GM12878 (cell line): ENCODE measurements at regions not wholly inside any gene's neighbourhood (a gene's known extent, or its start where the extent isn't known, plus 50 kb on each side); places are given as distances from the start of the nearest gene placed in this dataset.
A peak's percentile ranks its signal among the peaks of the same experiment; 100 is the strongest.

Experiments used
- ATAC-seq: fragments of 200-7000 bp; cut with Tn5 transposase; 3 replicates; pipeline ENCODE4 v1.9.1; 2020; ENCODE audit warnings: mild to moderate bottlenecking, moderate library complexity
- BruUV-seq: library from RNA; stranded (reverse); fragments of 400-500 nt; replicated peaks from 2 replicates; lab custom pipeline; 2021; lab: Mats Ljungman, UMichigan
- CTCF ChIA-PET: fragments of 300-600 bp; sonication (Branson Sonifier 250); formaldehyde crosslinking; extraction: SDS; loops from one replicate; lab custom pipeline; 2021; ENCODE audit warnings: inconsistent platforms; lab: Yijun Ruan, JAX
- POLR2A ChIA-PET: fragments of 350-600 bp; formaldehyde crosslinking; extraction: SDS; loops from one replicate; lab custom pipeline; 2021; ENCODE audit warnings: inconsistent platforms; lab: Charles Lee
- RAD21 ChIA-PET: fragments of 300-600 bp; sonication (Branson Sonifier 250); formaldehyde crosslinking; loops from one replicate; lab custom pipeline; 2023; ENCODE audit warnings: antibody characterized with exemption; ENCODE audit not compliant: unreplicated experiment; lab: Charles Lee
- SMC1A ChIA-PET: fragments of 300-600 bp; sonication (Branson Sonifier 250); formaldehyde crosslinking; loops from one replicate; lab custom pipeline; 2023; ENCODE audit not compliant: unreplicated experiment, uncharacterized antibody; lab: Charles Lee
- DNase-seq: peaks from one replicate; pipeline ENCODE4 v3.0.0-alpha.2; 2011; ENCODE audit warnings: low read depth, low spot score
- FAIRE-seq: peaks from 3 replicates; lab custom pipeline; 2011; peaks lifted over from hg19 to GRCh38; lab: Jason Lieb, UNC
- H2AFZ ChIP-seq: 2 replicates; pipeline ENCODE4 v1.6.0; 2011; ENCODE audit warnings: low read depth, low read length, control low read depth; ENCODE audit not compliant: control insufficient read depth
- H3K27ac ChIP-seq: 2 replicates; pipeline ENCODE4 v1.5.1; 2011; ENCODE audit warnings: control low read depth; ENCODE audit not compliant: control insufficient read depth, insufficient read depth
- H3K27me3 ChIP-seq, 2 experiments: replicated peaks in 1 of 2; 2 replicates each; pipeline versions ENCODE4 v1.6.0 to v1.6.1; 2011; ENCODE audit warnings: low read length in 1 of 2; ENCODE audit not compliant: control insufficient read depth in 2 of 2, insufficient read depth in 2 of 2
- H3K36me3 ChIP-seq, 2 experiments: 2 replicates each; pipeline ENCODE4 v1.5.1; 2011; ENCODE audit warnings: low read length in 1 of 2; ENCODE audit not compliant: control insufficient read depth in 2 of 2, insufficient read depth in 2 of 2
- H3K4me1 ChIP-seq: 2 replicates; pipeline ENCODE4 v1.6.1; 2011; ENCODE audit warnings: mild to moderate bottlenecking, low read length, moderate library complexity, mixed read lengths; ENCODE audit not compliant: control insufficient read depth, insufficient read depth
- H3K4me2 ChIP-seq: 2 replicates; pipeline ENCODE4 v1.6.0; 2011; ENCODE audit warnings: control low read depth; ENCODE audit not compliant: control insufficient read depth, insufficient read depth
- H3K4me3 ChIP-seq: fragments of 200-600 bp; sonication (generic); 2 replicates; pipeline ENCODE4 v1.5.1; 2016
- H3K79me2 ChIP-seq: 2 replicates; pipeline ENCODE4 v1.6.0; 2011; ENCODE audit warnings: low read length; ENCODE audit not compliant: control insufficient read depth, insufficient read depth
- H3K9ac ChIP-seq: 2 replicates; pipeline ENCODE4 v1.8.0; 2011; ENCODE audit warnings: low read length, control low read depth, mixed read lengths; ENCODE audit not compliant: control insufficient read depth, insufficient read depth
- H3K9me3 ChIP-seq: replicated peaks from 3 replicates; pipeline ENCODE4 v1.5.1; 2011; ENCODE audit warnings: mild to moderate bottlenecking, low read length; ENCODE audit not compliant: control insufficient read depth, insufficient read depth
- H4K20me1 ChIP-seq: 2 replicates; pipeline ENCODE4 v1.6.0; 2011; ENCODE audit not compliant: control insufficient read depth, insufficient read depth
- ESRRA ChIP-seq: IDR thresholded peaks from 2 replicates; pipeline ENCODE4 v1.6.1; 2012; ENCODE audit warnings: mild to moderate bottlenecking, low read length, improper control_type of control experiment
- ETV6 ChIP-seq, 2 experiments: fragments of 450-650 bp in 1 of 2; IDR thresholded peaks in 1 of 2; conservative IDR thresholded peaks in 1 of 2; 2 replicates each; pipeline ENCODE4 v1.6.1; 2014; ENCODE audit warnings: antibody characterized with exemption in 1 of 2, borderline replicate concordance in 1 of 2, low read depth in 1 of 2, mild to moderate bottlenecking in 1 of 2, moderate library complexity in 1 of 2
- JUNB ChIP-seq: IDR thresholded peaks from 2 replicates; pipeline ENCODE4 v1.6.1; 2016; ENCODE audit warnings: antibody characterized with exemption, mild to moderate bottlenecking
- NBN ChIP-seq: fragments of 450-650 bp; IDR thresholded peaks from 2 replicates; pipeline ENCODE4 v1.6.1; 2016
- SPI1 ChIP-seq: IDR thresholded peaks from 2 replicates; pipeline ENCODE4 v1.6.1; 2011; ENCODE audit warnings: low read depth, mild to moderate bottlenecking, low read length, moderate library complexity, borderline replicate concordance; ENCODE audit not compliant: insufficient read depth
- TAF1 ChIP-seq: IDR thresholded peaks from 2 replicates; pipeline ENCODE4 v1.6.1; 2011; ENCODE audit warnings: mild to moderate bottlenecking, low read depth, low read length, borderline replicate concordance
- ZBTB4 ChIP-seq: fragments of 450-650 bp; formaldehyde crosslinking; IDR thresholded peaks from 2 replicates; pipeline ENCODE4 v1.4.0; 2022; ENCODE audit warnings: mild to moderate bottlenecking, moderate library complexity
- WGBS: methylation state at CpG from one replicate; pipeline ENCODE4 v1.1.6; 2016; ENCODE audit warnings: low lambda C conversion rate; ENCODE audit not compliant: insufficient replicate concordance, insufficient coverage; ENCODE audit errors: missing lambda C conversion rate; 5-methylcytosine and 5-hydroxymethylcytosine counted together
- in situ Hi-C: fragments of 300-500 bp; cut with MboI; formaldehyde crosslinking; loops from 9 replicates; pipeline ENCODE4 v1.14.3; 2018; ENCODE audit warnings: mixed read lengths
- intact Hi-C: fragments of 100-400 bp; cut with micrococcal nuclease; formaldehyde crosslinking; loops from one replicate; pipeline ENCODE4 v1.14.2; 2022; ENCODE audit not compliant: unreplicated experiment

- in situ Hi-C loops, result no loop called here
- Histone ChIP-seq H3K27me3 (no peaks in the 10 kb centered on the region), H3K9ac (no peak overlapping the region), H2AFZ (no peak overlapping the region), H3K9me3 (no peaks in the 10 kb centered on the region), H3K79me2 (no peaks in the 10 kb centered on the region), H3K4me2 (no peak overlapping the region), H3K4me3 (no peak overlapping the region), H3K27ac (no peak overlapping the region), H3K36me3 (no peaks in the 10 kb centered on the region), H4K20me1 (no peaks in the 10 kb centered on the region), H3K4me1 (no peaks in the 10 kb centered on the region)
- DNase-seq (no peak), FAIRE-seq (no peak), ATAC-seq (no peak; the same call in 1 of the 3 replicates)
- TF ChIP-seq SPI1, result peak; percentile 64; the same call in 1 of the 2 replicates
- no peak for TF ChIP-seq ETV6 (conservative IDR thresholded peaks at IDR 0.05 in 1 of 2, IDR thresholded peaks at IDR 0.05 in 1 of 2; ENCODE audit: borderline replicate concordance in 1 of 2, low read depth in 1 of 2)
- no peak for TF ChIP-seq JUNB
- TF ChIP-seq TAF1, result no peak
- TF ChIP-seq NBN, result no peak
- CTCF ChIA-PET, result interaction anchor here (1.3 kb wide), 1 partner anchor 12 kb away, joined by 3 read pairs; no protein-coding TSS in a partner anchor
- RAD21 ChIA-PET, result interaction anchor here (1.9 kb wide), 1 partner anchor 19 kb away, joined by 4 read pairs; no protein-coding TSS in a partner anchor
- 0% methylated on average over 2 of the region's 2 CpGs for WGBS
- SMC1A ChIA-PET, result interaction anchor here (0.7 to 1.6 kb wide), 3 partner anchors 13 to 47 kb away, joined by 3 to 6 read pairs (median 3); no protein-coding TSS in a partner anchor
- intact Hi-C loops, result no loop called here
- no TSS peak for BruUV-seq
- POLR2A ChIA-PET, result no interaction called here
Measured at GRCh38 chr10:89975771-89976170, 274.4 kb downstream of the KIF20B start.

GRCh38 chr10:89978081-89978480, 276.7 kb downstream of the KIF20B start:
- RAD21 ChIA-PET, result no interaction called here
- H3K4me1 ChIP-seq, result no peaks in the 10 kb centered on the region
- SMC1A ChIA-PET, result interaction anchor here (1.0 to 2.4 kb wide), 2 partner anchors 12 to 80 kb away, joined by 3 to 14 read pairs; no protein-coding TSS in a partner anchor
- H3K9me3 ChIP-seq, result no peaks in the 10 kb centered on the region
- FAIRE-seq (no peak), DNase-seq (no peak), ATAC-seq (no peak)
- H3K4me2 ChIP-seq, result no peak overlapping the region
- no TSS peak for BruUV-seq
- CTCF ChIA-PET, result interaction anchor here (0.5 to 0.9 kb wide), 2 partner anchors 9 to 70 kb away, joined by 3 to 4 read pairs; no protein-coding TSS in a partner anchor
- POLR2A ChIA-PET, result interaction anchor here (1.0 kb wide), 1 partner anchor 65 kb away, joined by 3 read pairs; no protein-coding TSS in a partner anchor
- H3K4me3 ChIP-seq, result no peak overlapping the region
- TF ChIP-seq ZBTB4 (CRISPR knock-in tag) (no peak), ESRRA (no peak), SPI1 (peak; percentile 73)
- intact Hi-C loops, result no loop called here
- in situ Hi-C loops, result no loop called here
- H3K36me3 ChIP-seq, result no peaks in the 10 kb centered on the region
- H3K79me2 ChIP-seq, result no peaks in the 10 kb centered on the region
- no peak overlapping the region for H3K9ac ChIP-seq
- no peaks in the 10 kb centered on the region for H4K20me1 ChIP-seq
- no peak overlapping the region for H3K27ac ChIP-seq
- 0% methylated on average over 1 of the region's 1 CpG for WGBS
- H3K27me3 ChIP-seq, result no peaks in the 10 kb centered on the region
- no peak overlapping the region for H2AFZ ChIP-seq
